ENCODE measurements at regions not wholly inside any gene's neighbourhood (a gene's known extent, or its start where the extent isn't known, plus 50 kb on each side); places are given as distances from the start of the nearest gene placed in this dataset.

DNA sequence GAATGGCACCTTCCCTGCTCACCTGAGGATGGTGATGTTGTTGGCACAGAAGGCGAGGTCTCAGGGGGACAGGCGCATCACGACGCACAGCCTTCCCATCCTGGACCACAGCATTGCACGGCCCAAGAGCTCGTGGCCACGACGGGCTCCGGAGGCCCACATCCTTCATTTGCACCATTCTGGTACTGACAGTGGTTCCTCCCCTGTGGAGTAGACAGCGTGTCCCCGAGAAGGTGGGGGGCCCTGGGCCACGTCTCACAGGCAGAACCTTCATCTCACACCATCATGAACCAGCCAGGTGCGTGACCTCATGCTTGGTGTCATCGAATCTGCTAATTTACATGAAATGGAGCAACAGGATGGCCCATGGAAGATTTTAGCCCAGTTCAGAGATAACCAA lies 180.0 kb downstream of the CTTN start:
- TF ChIP-seq, protein P1, sequence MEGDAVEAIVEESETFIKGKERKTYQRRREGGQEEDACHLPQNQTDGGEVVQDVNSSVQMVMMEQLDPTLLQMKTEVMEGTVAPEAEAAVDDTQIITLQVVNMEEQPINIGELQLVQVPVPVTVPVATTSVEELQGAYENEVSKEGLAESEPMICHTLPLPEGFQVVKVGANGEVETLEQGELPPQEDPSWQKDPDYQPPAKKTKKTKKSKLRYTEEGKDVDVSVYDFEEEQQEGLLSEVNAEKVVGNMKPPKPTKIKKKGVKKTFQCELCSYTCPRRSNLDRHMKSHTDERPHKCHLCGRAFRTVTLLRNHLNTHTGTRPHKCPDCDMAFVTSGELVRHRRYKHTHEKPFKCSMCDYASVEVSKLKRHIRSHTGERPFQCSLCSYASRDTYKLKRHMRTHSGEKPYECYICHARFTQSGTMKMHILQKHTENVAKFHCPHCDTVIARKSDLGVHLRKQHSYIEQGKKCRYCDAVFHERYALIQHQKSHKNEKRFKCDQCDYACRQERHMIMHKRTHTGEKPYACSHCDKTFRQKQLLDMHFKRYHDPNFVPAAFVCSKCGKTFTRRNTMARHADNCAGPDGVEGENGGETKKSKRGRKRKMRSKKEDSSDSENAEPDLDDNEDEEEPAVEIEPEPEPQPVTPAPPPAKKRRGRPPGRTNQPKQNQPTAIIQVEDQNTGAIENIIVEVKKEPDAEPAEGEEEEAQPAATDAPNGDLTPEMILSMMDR (IDR thresholded peaks at IDR 0.05; ENCODE audit: low read depth, low read length, missing input control), result no peak
- TF ChIP-seq, protein P2, sequence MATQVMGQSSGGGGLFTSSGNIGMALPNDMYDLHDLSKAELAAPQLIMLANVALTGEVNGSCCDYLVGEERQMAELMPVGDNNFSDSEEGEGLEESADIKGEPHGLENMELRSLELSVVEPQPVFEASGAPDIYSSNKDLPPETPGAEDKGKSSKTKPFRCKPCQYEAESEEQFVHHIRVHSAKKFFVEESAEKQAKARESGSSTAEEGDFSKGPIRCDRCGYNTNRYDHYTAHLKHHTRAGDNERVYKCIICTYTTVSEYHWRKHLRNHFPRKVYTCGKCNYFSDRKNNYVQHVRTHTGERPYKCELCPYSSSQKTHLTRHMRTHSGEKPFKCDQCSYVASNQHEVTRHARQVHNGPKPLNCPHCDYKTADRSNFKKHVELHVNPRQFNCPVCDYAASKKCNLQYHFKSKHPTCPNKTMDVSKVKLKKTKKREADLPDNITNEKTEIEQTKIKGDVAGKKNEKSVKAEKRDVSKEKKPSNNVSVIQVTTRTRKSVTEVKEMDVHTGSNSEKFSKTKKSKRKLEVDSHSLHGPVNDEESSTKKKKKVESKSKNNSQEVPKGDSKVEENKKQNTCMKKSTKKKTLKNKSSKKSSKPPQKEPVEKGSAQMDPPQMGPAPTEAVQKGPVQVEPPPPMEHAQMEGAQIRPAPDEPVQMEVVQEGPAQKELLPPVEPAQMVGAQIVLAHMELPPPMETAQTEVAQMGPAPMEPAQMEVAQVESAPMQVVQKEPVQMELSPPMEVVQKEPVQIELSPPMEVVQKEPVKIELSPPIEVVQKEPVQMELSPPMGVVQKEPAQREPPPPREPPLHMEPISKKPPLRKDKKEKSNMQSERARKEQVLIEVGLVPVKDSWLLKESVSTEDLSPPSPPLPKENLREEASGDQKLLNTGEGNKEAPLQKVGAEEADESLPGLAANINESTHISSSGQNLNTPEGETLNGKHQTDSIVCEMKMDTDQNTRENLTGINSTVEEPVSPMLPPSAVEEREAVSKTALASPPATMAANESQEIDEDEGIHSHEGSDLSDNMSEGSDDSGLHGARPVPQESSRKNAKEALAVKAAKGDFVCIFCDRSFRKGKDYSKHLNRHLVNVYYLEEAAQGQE (IDR thresholded peaks at IDR 0.05), result no peak
- TF ChIP-seq SP1 (IDR thresholded peaks at IDR 0.05), result no peak
- no peak for TF ChIP-seq JUND (IDR thresholded peaks at IDR 0.05)
- no peak for TF ChIP-seq RAD21 (IDR thresholded peaks at IDR 0.05)
- no peak for TF ChIP-seq TAF1 (conservative IDR thresholded peaks at IDR 0.05)
- no peak for TF ChIP-seq FOXA1 (IDR thresholded peaks at IDR 0.05)
- TF ChIP-seq RXRA (IDR thresholded peaks at IDR 0.05), result no peak
- TF ChIP-seq, protein P3, sequence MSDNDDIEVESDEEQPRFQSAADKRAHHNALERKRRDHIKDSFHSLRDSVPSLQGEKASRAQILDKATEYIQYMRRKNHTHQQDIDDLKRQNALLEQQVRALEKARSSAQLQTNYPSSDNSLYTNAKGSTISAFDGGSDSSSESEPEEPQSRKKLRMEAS (IDR thresholded peaks at IDR 0.05), result no peak
- TF ChIP-seq YY1 (IDR thresholded peaks at IDR 0.05), result no peak

All from liver (tissue), 3 donors.